OCI-LY7 (cell line): ENCODE measurements at regions not wholly inside any gene's neighbourhood (a gene's known extent, or its start where the extent isn't known, plus 50 kb on each side); places are given as distances from the start of the nearest gene placed in this dataset.

Experiments used
- CTCF ChIP-seq: fragments of 200-600 bp; sonication (generic); conservative IDR thresholded peaks from 2 replicates; pipeline ENCODE4 v1.5.1; 2014; ENCODE audit warnings: mild to moderate bottlenecking, antibody characterized with exemption, low read length, moderate library complexity, mixed read lengths
- EZH2phosphoT487 ChIP-seq: fragments of 200-600 bp; sonication (generic); IDR thresholded peaks from 2 replicates; pipeline ENCODE4 v1.6.1; 2018; ENCODE audit warnings: low read depth, borderline replicate concordance, mild to moderate bottlenecking, mixed run types, antibody characterized with exemption, low read length, moderate library complexity, mixed read lengths

GRCh38 chr3:147903026-147903425 lies 493.9 kb downstream of the ZIC1 start:
- TF ChIP-seq CTCF: no peak
- TF ChIP-seq EZH2phosphoT487: no peak
